CD14-positive monocyte (primary cell): ENCODE measurements at regions not wholly inside any gene's neighbourhood (a gene's known extent, or its start where the extent isn't known, plus 50 kb on each side); places are given as distances from the start of the nearest gene placed in this dataset.

Experiments
- DNase-seq, 3 donors: peaks; one replicate each; pipeline ENCODE4 v3.0.0-alpha.2; 2011 to 2022
- H2AFZ ChIP-seq: 2 replicates; pipeline ENCODE4 v1.6.0; 2012; ENCODE audit warnings: mild to moderate bottlenecking, low read depth, low read length, inconsistent platforms; ENCODE audit not compliant: insufficient read depth, poor library complexity, severe bottlenecking
- H3K27ac ChIP-seq, 2 donors: 1 replicate in 1 of 2; 2 replicates in 1 of 2; pipeline ENCODE4 v1.5.1; 2012 to 2013; ENCODE audit warnings: low read length in 2 of 2, control low read depth in 1 of 2, inconsistent platforms in 1 of 2, low read depth in 1 of 2, mild to moderate bottlenecking in 1 of 2
- H3K27me3 ChIP-seq, 2 donors: one replicate each; pipeline versions ENCODE4 v1.6.0 to v1.6.1; 2011 to 2013; ENCODE audit warnings: low read length in 2 of 2; ENCODE audit not compliant: control insufficient read depth in 2 of 2, insufficient read depth in 2 of 2
- H3K36me3 ChIP-seq, 2 donors: replicated peaks in 1 of 2; 1 replicate in 1 of 2; 2 replicates in 1 of 2; pipeline versions ENCODE4 v1.5.1 to v1.6.1; 2012 to 2013; ENCODE audit warnings: low read length in 2 of 2, control low read depth in 1 of 2, inconsistent platforms in 1 of 2, mild to moderate bottlenecking in 1 of 2; ENCODE audit not compliant: insufficient read depth in 2 of 2, control insufficient read depth in 1 of 2
- H3K4me1 ChIP-seq, 2 donors: 1 replicate in 1 of 2; 2 replicates in 1 of 2; pipeline versions ENCODE4 v1.5.1 to v1.6.1; 2012 to 2013; ENCODE audit warnings: low read length in 2 of 2, control low read depth in 1 of 2, inconsistent platforms in 1 of 2, mild to moderate bottlenecking in 1 of 2, moderate library complexity in 1 of 2; ENCODE audit not compliant: insufficient read depth in 2 of 2, control insufficient read depth in 1 of 2
- H3K4me2 ChIP-seq: replicated peaks from 2 replicates; pipeline ENCODE3; 2012; ENCODE audit warnings: low read length, moderate library complexity, mild to moderate bottlenecking; ENCODE audit not compliant: poor library complexity, severe bottlenecking; ENCODE audit errors: extremely low read depth
- H3K4me3 ChIP-seq, 3 experiments: fragments of 200-600 bp in 1 of 3; sonication (generic) in 1 of 3; replicated peaks in 1 of 3; 1 replicate in 2 of 3; 2 replicates in 1 of 3; pipeline ENCODE4 v1.5.1; 2011 to 2013; ENCODE audit warnings: low read length in 3 of 3, mild to moderate bottlenecking in 3 of 3, control low read depth in 2 of 3, low read depth in 2 of 3, inconsistent platforms in 1 of 3, moderate library complexity in 1 of 3
- H3K79me2 ChIP-seq: 2 replicates; pipeline ENCODE4 v1.6.0; 2012; ENCODE audit warnings: mild to moderate bottlenecking, control low read depth, inconsistent platforms, low read length, moderate library complexity; ENCODE audit not compliant: insufficient read depth
- H3K9ac ChIP-seq: 2 replicates; pipeline ENCODE4 v1.6.0; 2017; ENCODE audit warnings: low read length, mild to moderate bottlenecking; ENCODE audit not compliant: insufficient read depth, poor library complexity, severe bottlenecking
- H3K9me3 ChIP-seq, 2 donors: replicated peaks in 1 of 2; 1 replicate in 1 of 2; 2 replicates in 1 of 2; pipeline versions ENCODE4 v1.5.1 to v1.6.1; 2012 to 2013; ENCODE audit warnings: low read length in 2 of 2, control low read depth in 1 of 2; ENCODE audit not compliant: control insufficient read depth in 1 of 2, insufficient read depth in 1 of 2
- H4K20me1 ChIP-seq: 2 replicates; pipeline ENCODE4 v1.6.0; 2012; ENCODE audit warnings: mild to moderate bottlenecking, low read length, control low read depth, moderate library complexity; ENCODE audit not compliant: insufficient read depth
- H3K27ac Mint-ChIP-seq, 7 donors: one replicate each; pipeline ENCODE4 v1.8.0; 2020; ENCODE audit warnings: mild to moderate bottlenecking in 7 of 7, mixed read lengths in 7 of 7, moderate library complexity in 6 of 7, inconsistent platforms in 2 of 7
- H3K27me3 Mint-ChIP-seq, 3 donors: one replicate each; pipeline ENCODE4 v1.8.0; 2021 to 2022; ENCODE audit warnings: low read depth in 3 of 3, mild to moderate bottlenecking in 3 of 3, mixed read lengths in 3 of 3, moderate library complexity in 3 of 3, inconsistent platforms in 1 of 3
- H3K36me3 Mint-ChIP-seq, 2 donors: one replicate each; pipeline ENCODE4 v1.8.0; 2020; ENCODE audit warnings: mixed read lengths in 2 of 2, inconsistent platforms in 1 of 2, mild to moderate bottlenecking in 1 of 2
- H3K4me1 Mint-ChIP-seq: one replicate; pipeline ENCODE4 v1.8.0; 2020; ENCODE audit warnings: mild to moderate bottlenecking, mixed read lengths
- H3K4me3 Mint-ChIP-seq, 2 donors: one replicate each; pipeline ENCODE4 v1.8.0; 2020; ENCODE audit warnings: mild to moderate bottlenecking in 2 of 2, mixed read lengths in 2 of 2, moderate library complexity in 1 of 2
- H3K9me3 Mint-ChIP-seq, 7 donors: one replicate each; pipeline ENCODE4 v1.8.0; 2020 to 2022; ENCODE audit warnings: mixed read lengths in 7 of 7, mild to moderate bottlenecking in 6 of 7, moderate library complexity in 6 of 7, inconsistent platforms in 2 of 7
- WGBS: methylation state at CpG from one replicate; pipeline ENCODE4 v1.1.5; 2013; ENCODE audit warnings: missing lambda C conversion rate; ENCODE audit not compliant: insufficient coverage; 5-methylcytosine and 5-hydroxymethylcytosine counted together
- intact Hi-C, 2 donors: fragments of 100-400 bp; cut with micrococcal nuclease; formaldehyde crosslinking; loops; one replicate each; pipeline versions ENCODE4 v1.15.0 to v1.15.1; 2023
- TF ChIP-seq, protein P1 (sequence below): fragments of 200-600 bp; IDR thresholded peaks from one replicate; pipeline ENCODE4 v1.8.0; 2022; ENCODE audit warnings: antibody characterized with exemption, mild to moderate bottlenecking

DNA sequence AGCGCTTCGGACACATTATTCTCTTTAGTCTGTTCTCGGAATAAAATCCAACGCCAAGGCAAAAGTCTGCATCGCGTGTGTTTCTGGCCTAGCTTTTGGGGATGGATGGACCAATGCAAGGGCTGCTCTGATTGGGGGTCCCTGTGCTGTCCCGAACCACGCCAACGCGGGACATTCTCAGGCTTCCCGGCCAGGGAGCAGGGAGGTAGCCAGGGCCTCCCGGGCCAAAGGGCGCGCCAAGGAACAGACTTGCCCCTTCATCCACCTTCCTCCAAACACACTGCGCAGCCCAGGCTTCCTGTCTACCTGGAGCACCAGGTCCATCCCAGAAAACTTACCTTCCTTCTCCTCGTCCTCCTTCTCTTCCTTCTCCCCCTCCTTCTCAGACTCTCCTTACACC lies 113.0 kb upstream of the SELENOP start:
- no peak overlapping the region for H3K4me2 ChIP-seq
- H2AFZ ChIP-seq: no peak overlapping the region
- H3K4me3 Mint-ChIP-seq: peak overlapping the region in 1 of 2 donors; percentile 53
- DNase-seq: no peak
- H3K4me1 ChIP-seq: no peaks in the 10 kb centered on the region
- TF ChIP-seq, protein P1, sequence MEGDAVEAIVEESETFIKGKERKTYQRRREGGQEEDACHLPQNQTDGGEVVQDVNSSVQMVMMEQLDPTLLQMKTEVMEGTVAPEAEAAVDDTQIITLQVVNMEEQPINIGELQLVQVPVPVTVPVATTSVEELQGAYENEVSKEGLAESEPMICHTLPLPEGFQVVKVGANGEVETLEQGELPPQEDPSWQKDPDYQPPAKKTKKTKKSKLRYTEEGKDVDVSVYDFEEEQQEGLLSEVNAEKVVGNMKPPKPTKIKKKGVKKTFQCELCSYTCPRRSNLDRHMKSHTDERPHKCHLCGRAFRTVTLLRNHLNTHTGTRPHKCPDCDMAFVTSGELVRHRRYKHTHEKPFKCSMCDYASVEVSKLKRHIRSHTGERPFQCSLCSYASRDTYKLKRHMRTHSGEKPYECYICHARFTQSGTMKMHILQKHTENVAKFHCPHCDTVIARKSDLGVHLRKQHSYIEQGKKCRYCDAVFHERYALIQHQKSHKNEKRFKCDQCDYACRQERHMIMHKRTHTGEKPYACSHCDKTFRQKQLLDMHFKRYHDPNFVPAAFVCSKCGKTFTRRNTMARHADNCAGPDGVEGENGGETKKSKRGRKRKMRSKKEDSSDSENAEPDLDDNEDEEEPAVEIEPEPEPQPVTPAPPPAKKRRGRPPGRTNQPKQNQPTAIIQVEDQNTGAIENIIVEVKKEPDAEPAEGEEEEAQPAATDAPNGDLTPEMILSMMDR: no peak
- H4K20me1 ChIP-seq: no peaks in the 10 kb centered on the region
- peaks cover 6 to 17% (median 8%) of the 10 kb centered on the region in 3 donors for H3K27me3 Mint-ChIP-seq
- no peaks in the 10 kb centered on the region for H3K36me3 ChIP-seq
- no peak overlapping the region for H3K4me3 ChIP-seq
- H3K4me1 Mint-ChIP-seq: no peaks in the 10 kb centered on the region
- no peaks in the 10 kb centered on the region for H3K79me2 ChIP-seq
- H3K27me3 ChIP-seq: peaks cover 0 to 3% of the 10 kb centered on the region in 2 donors
- H3K9ac ChIP-seq: no peak overlapping the region
- peaks cover 2 to 24% (median 11%) of the 10 kb centered on the region in 7 donors for H3K9me3 Mint-ChIP-seq
- intact Hi-C loops: no loop called here
- H3K27ac Mint-ChIP-seq: no peak overlapping the region
- H3K9me3 ChIP-seq: peaks cover 0 to 10% of the 10 kb centered on the region in 2 donors
- no peaks in the 10 kb centered on the region for H3K36me3 Mint-ChIP-seq
- no peak overlapping the region for H3K27ac ChIP-seq
- WGBS: 98% methylated on average over 16 of the region's 16 CpGs

DNA sequence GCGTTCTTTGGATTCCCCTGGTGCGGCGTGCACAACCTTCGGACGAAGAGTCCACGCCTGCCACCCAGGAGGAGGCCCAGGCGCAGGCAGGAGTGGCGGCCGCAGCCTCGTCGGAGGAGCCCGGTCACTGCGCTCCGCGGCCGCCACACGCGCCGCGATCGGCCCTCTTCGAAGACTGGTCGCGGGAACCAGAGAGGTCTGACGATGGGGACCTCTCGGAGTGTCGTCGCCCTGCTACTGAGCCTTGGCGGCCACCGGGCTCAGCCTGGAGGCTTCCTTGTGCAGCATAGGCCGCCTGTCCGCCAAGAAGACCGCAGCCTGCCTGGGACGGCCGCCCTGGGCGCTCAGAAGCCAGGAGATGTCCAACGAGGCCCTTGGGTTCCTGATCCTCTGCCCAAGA lies 112.5 kb upstream of the SELENOP start:
- H3K36me3 Mint-ChIP-seq: no peaks in the 10 kb centered on the region
- Histone ChIP-seq H3K27ac (no peak overlapping the region), H3K79me2 (no peaks in the 10 kb centered on the region), H3K9ac (no peak overlapping the region), H3K4me2 (no peak overlapping the region), H4K20me1 (no peaks in the 10 kb centered on the region), H2AFZ (peak overlapping the region; percentile 41), H3K36me3 (no peaks in the 10 kb centered on the region), H3K4me3 (peak overlapping the region in 1 of 3 experiments; percentile 23), H3K27me3 (peaks cover 0 to 3% of the 10 kb centered on the region in 2 donors), H3K9me3 (peaks cover 0 to 10% of the 10 kb centered on the region in 2 donors), H3K4me1 (no peaks in the 10 kb centered on the region)
- H3K9me3 Mint-ChIP-seq: peaks cover 2 to 24% (median 11%) of the 10 kb centered on the region in 7 donors
- 89% methylated on average over 37 of the region's 37 CpGs for WGBS
- intact Hi-C loops: no loop called here
- peaks cover 6 to 17% (median 9%) of the 10 kb centered on the region in 3 donors for H3K27me3 Mint-ChIP-seq
- DNase-seq: no peak
- no peaks in the 10 kb centered on the region for H3K4me1 Mint-ChIP-seq
- TF ChIP-seq, protein P1: no peak
- no peak overlapping the region for H3K27ac Mint-ChIP-seq
- H3K4me3 Mint-ChIP-seq: peak overlapping the region in 1 of 2 donors; percentile 82
